Panc1 (cell line): ENCODE measurements at regions not wholly inside any gene's neighbourhood (a gene's known extent, or its start where the extent isn't known, plus 50 kb on each side); places are given as distances from the start of the nearest gene placed in this dataset.

ENCODE experiments used
- ATAC-seq: fragments of 200-7000 bp; cut with Tn5 transposase; 2 replicates; pipeline ENCODE4 v1.9.1; 2020; ENCODE audit warnings: mild to moderate bottlenecking, moderate library complexity
- BruUV-seq: library from RNA; stranded (reverse); fragments of 400-500 nt; replicated peaks from 2 replicates; lab custom pipeline; 2021; lab: Mats Ljungman, UMichigan
- CTCF ChIA-PET: fragments of 300-600 bp; sonication (Branson Sonifier 250); formaldehyde crosslinking; loops from one replicate; lab custom pipeline; 2022; ENCODE audit warnings: antibody characterized with exemption; lab: Charles Lee
- POLR2A ChIA-PET: fragments of 300-600 bp; sonication (Branson Sonifier 250); formaldehyde crosslinking; loops from one replicate; lab custom pipeline; 2022; ENCODE audit warnings: antibody characterized with exemption; lab: Charles Lee
- DNase-seq: peaks from one replicate; pipeline ENCODE4 v3.0.0-alpha.2; 2010; ENCODE audit warnings: low read depth, low spot score
- H3K27ac ChIP-seq: 2 replicates; pipeline ENCODE4 v1.5.1; 2011; ENCODE audit warnings: mild to moderate bottlenecking, low read length, inconsistent platforms
- H3K27me3 ChIP-seq: fragments of 200-500 bp; sonication (Bioruptor generic); 2 replicates; pipeline ENCODE4 v1.6.0; 2014; ENCODE audit warnings: low read length, inconsistent platforms; ENCODE audit not compliant: control insufficient read depth, insufficient read depth
- H3K36me3 ChIP-seq: fragments of 200-500 bp; sonication (Bioruptor generic); 2 replicates; pipeline ENCODE4 v1.5.1; 2014; ENCODE audit warnings: inconsistent platforms, mild to moderate bottlenecking, low read length, moderate library complexity; ENCODE audit not compliant: control insufficient read depth, insufficient read depth
- H3K4me1 ChIP-seq: 2 replicates; pipeline ENCODE4 v1.5.1; 2011; ENCODE audit warnings: inconsistent platforms, mild to moderate bottlenecking, low read length, moderate library complexity; ENCODE audit not compliant: control insufficient read depth, insufficient read depth
- H3K4me3 ChIP-seq, 2 experiments: 2 replicates each; pipeline ENCODE4 v1.5.1; 2011 to 2012; ENCODE audit warnings: low read depth in 2 of 2, low read length in 2 of 2, mild to moderate bottlenecking in 2 of 2, inconsistent platforms in 1 of 2, moderate library complexity in 1 of 2
- H3K9me3 ChIP-seq: fragments of 200-500 bp; sonication (Bioruptor generic); 2 replicates; pipeline ENCODE4 v1.5.1; 2014; ENCODE audit warnings: low read depth, mild to moderate bottlenecking, inconsistent platforms, low read length, moderate library complexity; ENCODE audit not compliant: control insufficient read depth, insufficient read depth
- POLR2AphosphoS5 ChIP-seq: IDR thresholded peaks from 2 replicates; pipeline ENCODE4 v1.6.1; 2012; ENCODE audit warnings: mild to moderate bottlenecking, low read depth, low read length, moderate library complexity
- SIN3A ChIP-seq: IDR thresholded peaks from 2 replicates; pipeline ENCODE4 v1.6.1; 2012; ENCODE audit warnings: low read depth, mild to moderate bottlenecking, low read length, moderate library complexity, borderline replicate concordance; ENCODE audit not compliant: insufficient read depth
- TCF7L2 ChIP-seq: IDR thresholded peaks from 2 replicates; pipeline ENCODE4 v1.6.1; 2011; ENCODE audit warnings: mild to moderate bottlenecking, low read depth, low read length, inconsistent platforms
- in situ Hi-C: cut with HindIII; loops from 2 replicates; pipeline ENCODE4 v1.10.0; 2016; ENCODE audit warnings: low sequenced_read_pairs, low pct_unique_long_range_greater_than_20kb
- intact Hi-C: fragments of 100-400 bp; cut with micrococcal nuclease; formaldehyde crosslinking; loops from one replicate; pipeline ENCODE4 v1.10.0; 2022; ENCODE audit not compliant: unreplicated experiment
- TF ChIP-seq, protein P1 (sequence below): fragments of 450-650 bp; IDR thresholded peaks from 2 replicates; pipeline ENCODE4 v1.5.1; 2017; ENCODE audit warnings: mild to moderate bottlenecking
- TF ChIP-seq, protein P2 (sequence below), 2 experiments: IDR thresholded peaks; 2 replicates each; pipeline ENCODE4 v1.6.1; 2011 to 2012; ENCODE audit warnings: low read depth in 2 of 2, control low read depth in 1 of 2, low read length in 1 of 2, mild to moderate bottlenecking in 1 of 2, moderate library complexity in 1 of 2; ENCODE audit not compliant: insufficient read depth in 1 of 2

DNA sequence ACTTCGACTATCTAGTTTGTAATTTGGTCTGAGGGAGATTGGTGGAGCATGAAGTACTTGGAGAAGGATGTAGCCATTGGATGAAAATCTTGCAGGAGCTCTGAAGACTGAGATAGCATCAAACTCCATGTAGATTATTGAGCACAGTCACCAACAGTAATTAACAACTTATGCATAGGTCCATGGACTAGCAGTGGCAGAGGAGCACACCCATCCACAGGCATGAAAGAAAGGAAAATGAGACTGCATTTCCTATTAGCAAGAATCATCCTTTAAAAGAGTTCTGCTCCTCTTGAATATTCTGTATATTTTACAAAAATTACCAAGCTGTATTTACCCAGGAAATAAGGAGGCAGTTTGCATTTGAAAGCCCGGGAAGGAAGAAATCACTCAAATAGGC lies 529.4 kb upstream of the ACTRT1 start:
- Histone ChIP-seq H3K9me3 (no peaks in the 10 kb centered on the region), H3K27me3 (no peaks in the 10 kb centered on the region), H3K27ac (no peak overlapping the region), H3K4me3 (no peak overlapping the region), H3K4me1 (no peaks in the 10 kb centered on the region), H3K36me3 (no peaks in the 10 kb centered on the region)
- ChIA-PET POLR2A (no interaction called here), CTCF (no interaction called here)
- ATAC-seq, result no peak
- TF ChIP-seq, protein P1, sequence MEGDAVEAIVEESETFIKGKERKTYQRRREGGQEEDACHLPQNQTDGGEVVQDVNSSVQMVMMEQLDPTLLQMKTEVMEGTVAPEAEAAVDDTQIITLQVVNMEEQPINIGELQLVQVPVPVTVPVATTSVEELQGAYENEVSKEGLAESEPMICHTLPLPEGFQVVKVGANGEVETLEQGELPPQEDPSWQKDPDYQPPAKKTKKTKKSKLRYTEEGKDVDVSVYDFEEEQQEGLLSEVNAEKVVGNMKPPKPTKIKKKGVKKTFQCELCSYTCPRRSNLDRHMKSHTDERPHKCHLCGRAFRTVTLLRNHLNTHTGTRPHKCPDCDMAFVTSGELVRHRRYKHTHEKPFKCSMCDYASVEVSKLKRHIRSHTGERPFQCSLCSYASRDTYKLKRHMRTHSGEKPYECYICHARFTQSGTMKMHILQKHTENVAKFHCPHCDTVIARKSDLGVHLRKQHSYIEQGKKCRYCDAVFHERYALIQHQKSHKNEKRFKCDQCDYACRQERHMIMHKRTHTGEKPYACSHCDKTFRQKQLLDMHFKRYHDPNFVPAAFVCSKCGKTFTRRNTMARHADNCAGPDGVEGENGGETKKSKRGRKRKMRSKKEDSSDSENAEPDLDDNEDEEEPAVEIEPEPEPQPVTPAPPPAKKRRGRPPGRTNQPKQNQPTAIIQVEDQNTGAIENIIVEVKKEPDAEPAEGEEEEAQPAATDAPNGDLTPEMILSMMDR, result no peak
- TF ChIP-seq POLR2AphosphoS5 (no peak), TCF7L2 (no peak), SIN3A (no peak)
- TF ChIP-seq, protein P2, sequence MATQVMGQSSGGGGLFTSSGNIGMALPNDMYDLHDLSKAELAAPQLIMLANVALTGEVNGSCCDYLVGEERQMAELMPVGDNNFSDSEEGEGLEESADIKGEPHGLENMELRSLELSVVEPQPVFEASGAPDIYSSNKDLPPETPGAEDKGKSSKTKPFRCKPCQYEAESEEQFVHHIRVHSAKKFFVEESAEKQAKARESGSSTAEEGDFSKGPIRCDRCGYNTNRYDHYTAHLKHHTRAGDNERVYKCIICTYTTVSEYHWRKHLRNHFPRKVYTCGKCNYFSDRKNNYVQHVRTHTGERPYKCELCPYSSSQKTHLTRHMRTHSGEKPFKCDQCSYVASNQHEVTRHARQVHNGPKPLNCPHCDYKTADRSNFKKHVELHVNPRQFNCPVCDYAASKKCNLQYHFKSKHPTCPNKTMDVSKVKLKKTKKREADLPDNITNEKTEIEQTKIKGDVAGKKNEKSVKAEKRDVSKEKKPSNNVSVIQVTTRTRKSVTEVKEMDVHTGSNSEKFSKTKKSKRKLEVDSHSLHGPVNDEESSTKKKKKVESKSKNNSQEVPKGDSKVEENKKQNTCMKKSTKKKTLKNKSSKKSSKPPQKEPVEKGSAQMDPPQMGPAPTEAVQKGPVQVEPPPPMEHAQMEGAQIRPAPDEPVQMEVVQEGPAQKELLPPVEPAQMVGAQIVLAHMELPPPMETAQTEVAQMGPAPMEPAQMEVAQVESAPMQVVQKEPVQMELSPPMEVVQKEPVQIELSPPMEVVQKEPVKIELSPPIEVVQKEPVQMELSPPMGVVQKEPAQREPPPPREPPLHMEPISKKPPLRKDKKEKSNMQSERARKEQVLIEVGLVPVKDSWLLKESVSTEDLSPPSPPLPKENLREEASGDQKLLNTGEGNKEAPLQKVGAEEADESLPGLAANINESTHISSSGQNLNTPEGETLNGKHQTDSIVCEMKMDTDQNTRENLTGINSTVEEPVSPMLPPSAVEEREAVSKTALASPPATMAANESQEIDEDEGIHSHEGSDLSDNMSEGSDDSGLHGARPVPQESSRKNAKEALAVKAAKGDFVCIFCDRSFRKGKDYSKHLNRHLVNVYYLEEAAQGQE (IDR thresholded peaks at IDR 0.05; ENCODE audit: insufficient read depth in 1 of 2, low read depth in 2 of 2, low read length in 1 of 2), result no peak
- BruUV-seq, result no TSS peak
- no peak for DNase-seq
- intact Hi-C loops (no loop called here), in situ Hi-C loops (no loop called here)

DNA sequence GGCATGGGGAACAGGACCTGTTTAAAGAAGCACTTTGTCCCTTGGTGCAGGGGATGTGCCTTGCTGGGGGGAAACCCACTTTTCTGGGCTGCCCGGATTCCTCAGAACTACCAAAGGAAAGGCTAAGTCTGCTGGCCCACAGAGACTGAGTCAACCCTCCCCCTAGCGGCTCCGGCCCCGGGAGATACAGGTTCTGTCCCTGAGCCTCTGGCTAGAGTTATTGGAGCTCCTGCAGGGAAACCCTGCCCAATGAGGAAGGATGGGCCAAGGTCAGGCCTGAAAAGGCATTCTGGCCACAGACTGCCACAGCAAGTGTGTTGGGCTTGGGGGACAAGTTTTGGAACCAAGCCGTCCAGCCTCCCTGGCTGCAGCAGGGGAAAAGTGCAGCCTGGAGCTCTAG lies 490.9 kb upstream of the ACTRT1 start:
- Histone ChIP-seq H3K27ac (no peak overlapping the region), H3K4me1 (no peaks in the 10 kb centered on the region), H3K27me3 (no peaks in the 10 kb centered on the region), H3K36me3 (no peaks in the 10 kb centered on the region), H3K9me3 (no peaks in the 10 kb centered on the region), H3K4me3 (no peak overlapping the region)
- ATAC-seq (no peak), DNase-seq (no peak)
- POLR2A ChIA-PET, result no interaction called here
- TF ChIP-seq, protein P1, result no peak
- intact Hi-C loops (no loop called here), in situ Hi-C loops (no loop called here)
- no TSS peak for BruUV-seq
- CTCF ChIA-PET, result no interaction called here

DNA sequence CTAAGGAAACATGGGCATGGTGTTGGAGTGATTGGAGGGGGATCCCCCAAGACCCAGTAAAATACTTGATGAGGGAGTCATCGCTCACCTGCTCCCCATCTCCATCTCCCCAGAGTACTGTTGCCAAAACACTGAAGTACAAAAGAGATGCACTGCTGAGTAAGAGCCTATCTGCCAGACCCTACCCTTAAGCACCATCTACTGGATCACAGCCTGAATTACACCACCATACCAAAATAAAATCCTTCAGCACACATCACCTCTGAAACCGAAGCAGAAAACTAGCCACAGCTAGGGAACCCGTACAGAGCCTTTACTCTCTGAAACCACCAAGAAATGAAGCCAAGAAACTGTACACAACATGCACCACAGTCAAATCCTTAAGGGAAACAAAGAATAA lies 466.3 kb upstream of the ACTRT1 start:
- no peak overlapping the region for H3K27ac ChIP-seq
- H3K27me3 ChIP-seq, result no peaks in the 10 kb centered on the region
- ChIA-PET POLR2A (no interaction called here), CTCF (no interaction called here)
- H3K4me1 ChIP-seq, result no peaks in the 10 kb centered on the region
- no peaks in the 10 kb centered on the region for H3K36me3 ChIP-seq
- TF ChIP-seq POLR2AphosphoS5, result no peak
- TF ChIP-seq, protein P1, result peak; percentile 57
- DNase-seq (no peak), ATAC-seq (no peak; the same call in 1 of the 2 replicates)
- no peaks in the 10 kb centered on the region for H3K9me3 ChIP-seq
- intact Hi-C loops (loop anchor here (5.0 kb wide), 1 partner anchor 411 kb away; no protein-coding TSS in a partner anchor), in situ Hi-C loops (no loop called here)
- no TSS peak for BruUV-seq
- H3K4me3 ChIP-seq, result no peak overlapping the region
